Cardiac muscle cell (in vitro differentiated cells and primary cell): ENCODE measurements at regions not wholly inside any gene's neighbourhood (a gene's known extent, or its start where the extent isn't known, plus 50 kb on each side); places are given as distances from the start of the nearest gene placed in this dataset.

Experiments used
- DNase-seq, 2 donors: peaks; one replicate each; pipeline versions ENCODE4 v3.0.0 to v3.0.0-alpha.2; 2010 to 2017; ENCODE audit warnings: low read depth in 1 of 2, low spot score in 1 of 2
- H3K27ac ChIP-seq: fragments of 200-600 bp; sonication (generic); 2 replicates; pipeline ENCODE4 v1.5.1; 2016
- H3K27me3 ChIP-seq: fragments of 200-600 bp; sonication (generic); 2 replicates; pipeline ENCODE4 v1.6.0; 2016; ENCODE audit warnings: control low read depth
- H3K36me3 ChIP-seq: fragments of 200-600 bp; sonication (generic); 2 replicates; pipeline ENCODE4 v1.5.1; 2016; ENCODE audit warnings: control low read depth
- H3K4me1 ChIP-seq: fragments of 200-600 bp; sonication (generic); 2 replicates; pipeline ENCODE4 v1.8.1; 2017; ENCODE audit warnings: low read depth, mild to moderate bottlenecking, mixed run types
- H3K4me3 ChIP-seq: fragments of 200-600 bp; sonication (generic); 2 replicates; pipeline ENCODE4 v1.5.1; 2016; ENCODE audit warnings: mild to moderate bottlenecking
- H3K9me3 ChIP-seq: fragments of 200-600 bp; sonication (generic); 2 replicates; pipeline ENCODE4 v1.5.1; 2017; ENCODE audit warnings: low read depth, mild to moderate bottlenecking, control low read depth
- CTCF ChIP-seq: IDR thresholded peaks from 2 replicates; pipeline ENCODE4 v1.5.1; 2012; ENCODE audit warnings: low read depth, mild to moderate bottlenecking, low read length

- no peak for DNase-seq
- Histone ChIP-seq H3K4me3 (no peak overlapping the region), H3K4me1 (peaks cover 13% of the 10 kb centered on the region), H3K27ac (no peak overlapping the region), H3K27me3 (no peaks in the 10 kb centered on the region), H3K36me3 (no peaks in the 10 kb centered on the region), H3K9me3 (no peaks in the 10 kb centered on the region)
- TF ChIP-seq CTCF: no peak
Observed at GRCh38 chr3:179503152-179503551, 51.9 kb upstream of the GNB4 start.

GRCh38 chr3:179503640-179504039 is 52.4 kb upstream of the GNB4 start:
- H3K9me3 ChIP-seq: no peaks in the 10 kb centered on the region
- no peak for TF ChIP-seq CTCF
- H3K27ac ChIP-seq: no peak overlapping the region
- no peaks in the 10 kb centered on the region for H3K27me3 ChIP-seq
- no peak for DNase-seq
- no peak overlapping the region for H3K4me3 ChIP-seq
- no peaks in the 10 kb centered on the region for H3K36me3 ChIP-seq
- peaks cover 13% of the 10 kb centered on the region for H3K4me1 ChIP-seq

GRCh38 chr3:179504371-179504770 is 53.1 kb upstream of the GNB4 start:
- no peaks in the 10 kb centered on the region for H3K27me3 ChIP-seq
- H3K4me3 ChIP-seq: no peak overlapping the region
- H3K4me1 ChIP-seq: peaks cover 13% of the 10 kb centered on the region
- no peak for DNase-seq
- TF ChIP-seq CTCF: no peak
- no peaks in the 10 kb centered on the region for H3K36me3 ChIP-seq
- no peak overlapping the region for H3K27ac ChIP-seq
- no peaks in the 10 kb centered on the region for H3K9me3 ChIP-seq

- Histone ChIP-seq H3K27me3 (no peaks in the 10 kb centered on the region), H3K4me1 (peaks cover 13% of the 10 kb centered on the region), H3K4me3 (no peak overlapping the region), H3K27ac (no peak overlapping the region), H3K36me3 (no peaks in the 10 kb centered on the region), H3K9me3 (no peaks in the 10 kb centered on the region)
- TF ChIP-seq CTCF: no peak
- DNase-seq: no peak
Observed at GRCh38 chr3:179505534-179505933, 54.3 kb upstream of the GNB4 start.

GRCh38 chr3:179506792-179507191 is 55.5 kb upstream of the GNB4 start:
- H3K4me1 ChIP-seq: peaks cover 18% of the 10 kb centered on the region
- no peaks in the 10 kb centered on the region for H3K9me3 ChIP-seq
- DNase-seq: no peak
- H3K27ac ChIP-seq: no peak overlapping the region
- H3K4me3 ChIP-seq: no peak overlapping the region
- TF ChIP-seq CTCF: no peak
- no peaks in the 10 kb centered on the region for H3K36me3 ChIP-seq
- H3K27me3 ChIP-seq: no peaks in the 10 kb centered on the region

- Histone ChIP-seq H3K27me3 (no peaks in the 10 kb centered on the region), H3K4me3 (no peak overlapping the region), H3K27ac (no peak overlapping the region), H3K9me3 (no peaks in the 10 kb centered on the region), H3K4me1 (peaks cover 19% of the 10 kb centered on the region), H3K36me3 (no peaks in the 10 kb centered on the region)
- no peak for TF ChIP-seq CTCF
- no peak for DNase-seq
Observed at GRCh38 chr3:179509701-179510100, 53.0 kb upstream of the ACTL6A start.
